ENCODE measurements at regions not wholly inside any gene's neighbourhood (a gene's known extent, or its start where the extent isn't known, plus 50 kb on each side); places are given as distances from the start of the nearest gene placed in this dataset.
A peak's percentile ranks its signal among the peaks of the same experiment; 100 is the strongest.
"Not testable (repeated sequence)": the region's sequence is repeated elsewhere in the genome, so short reads cannot be mapped to it uniquely, and the experiment has no call there.

DNA sequence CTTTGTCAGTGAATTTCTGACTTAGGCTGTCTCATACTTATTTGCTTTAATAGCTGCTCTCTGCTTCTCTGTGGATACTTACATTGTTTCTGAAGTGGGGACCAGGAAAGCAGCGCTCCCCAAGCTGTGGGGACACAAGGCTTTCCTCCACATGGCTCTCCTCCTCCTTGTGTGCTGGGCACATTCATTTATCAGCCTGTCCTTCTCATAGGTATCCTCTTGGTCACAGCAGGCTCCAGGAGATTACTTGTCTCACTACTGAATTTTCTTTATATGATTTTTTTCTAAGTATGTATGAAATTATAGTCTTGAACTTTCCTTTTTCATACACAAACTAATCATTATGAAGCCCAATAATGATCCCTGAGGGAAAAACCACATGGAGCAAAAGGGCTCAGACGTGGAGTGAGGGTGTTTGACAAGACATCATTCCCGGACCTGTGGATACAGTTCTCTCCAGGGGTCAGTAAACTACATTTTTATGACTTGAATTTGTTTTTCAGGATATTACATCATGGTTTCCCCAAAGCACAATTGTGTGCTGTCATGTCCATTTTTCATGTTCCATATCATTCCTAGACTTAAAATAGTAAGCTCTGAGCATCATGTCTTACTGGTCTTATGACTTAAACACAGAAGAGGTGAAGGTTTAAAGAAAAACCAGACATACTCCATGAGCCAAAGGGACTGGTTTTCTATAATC is 234.5 kb downstream of the PCSK1 start:
- DNase-seq: peak; percentile 68

DNA sequence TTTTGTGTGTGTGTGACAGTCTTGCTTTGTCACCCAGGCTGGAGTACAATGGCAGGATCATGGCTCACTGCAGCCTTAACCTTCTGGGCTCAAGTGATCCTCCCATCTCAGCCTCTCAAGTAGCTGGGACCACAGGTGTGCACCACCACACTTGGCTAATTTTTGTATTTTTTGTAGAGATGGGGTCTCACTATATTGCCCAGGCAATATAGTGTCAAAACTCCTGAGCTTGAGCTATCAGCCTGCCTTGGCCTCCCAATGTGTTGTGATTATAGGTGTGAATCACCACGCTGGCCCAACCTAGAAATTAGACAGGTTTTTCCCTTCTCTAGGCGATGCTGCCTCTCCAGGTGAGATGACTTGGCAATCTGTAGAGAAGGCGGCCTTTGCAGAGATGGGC is 235.3 kb downstream of the PCSK1 start:
- DNase-seq: not testable (repeated sequence)

DNA sequence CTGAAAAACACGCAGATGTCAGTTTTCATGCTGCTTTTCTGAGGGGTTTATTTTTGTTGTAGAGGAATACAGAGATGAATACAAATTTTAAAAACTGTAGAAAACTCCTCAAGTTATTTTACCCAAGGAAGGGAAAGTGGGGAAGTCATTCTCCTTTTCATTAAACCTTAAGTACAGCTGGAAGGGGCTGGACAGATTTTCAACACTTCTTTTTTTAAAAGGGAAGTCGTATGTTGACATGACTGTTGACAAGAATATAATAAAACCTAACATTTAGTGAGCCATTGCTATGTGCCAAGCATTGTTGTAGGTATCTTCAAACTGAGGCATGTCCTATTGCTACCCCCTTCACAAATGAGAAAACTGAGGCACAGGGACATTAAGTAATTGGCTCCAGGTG is 235.7 kb upstream of the ELL2 start:
- no peak for DNase-seq

DNA sequence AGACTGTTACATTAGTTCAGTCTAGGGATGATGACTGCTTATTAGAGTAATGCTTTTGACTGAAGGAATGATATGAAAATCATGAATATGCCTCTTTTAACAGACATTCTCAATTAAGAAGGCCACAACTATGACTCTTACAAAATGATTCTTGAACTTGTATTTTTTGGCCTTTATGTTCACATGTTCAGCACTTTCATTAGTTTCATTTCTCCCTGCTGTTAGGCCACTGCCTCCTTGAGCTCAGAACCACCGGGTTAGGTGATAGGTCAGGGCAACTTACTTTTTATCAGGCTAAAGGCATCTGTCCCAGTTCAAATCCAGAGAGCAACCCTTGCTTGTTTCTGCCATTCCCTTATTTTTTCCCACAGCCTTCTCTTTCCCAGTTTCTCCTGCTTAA is 235.2 kb upstream of the ELL2 start:
- DNase-seq: no peak

DNA sequence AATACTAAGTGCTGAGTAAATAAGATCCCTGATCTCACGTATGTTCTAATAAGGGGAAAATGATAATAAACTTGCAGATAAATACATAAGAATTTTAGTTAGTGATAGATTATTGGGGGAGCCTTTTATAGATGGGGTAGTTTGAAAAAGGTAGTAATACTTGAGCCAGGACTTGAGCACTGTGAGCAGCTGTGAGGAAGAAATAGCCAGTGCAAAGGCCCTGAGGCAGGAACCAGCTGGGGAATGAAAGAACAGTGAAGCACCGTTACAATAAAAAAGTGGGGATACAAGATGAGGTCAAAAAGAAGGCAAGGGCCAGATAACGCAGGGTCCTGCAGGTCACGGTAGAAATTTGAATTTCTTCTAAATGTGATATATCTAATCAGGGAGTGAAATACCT is 234.8 kb upstream of the ELL2 start:
- no peak for DNase-seq

DNA sequence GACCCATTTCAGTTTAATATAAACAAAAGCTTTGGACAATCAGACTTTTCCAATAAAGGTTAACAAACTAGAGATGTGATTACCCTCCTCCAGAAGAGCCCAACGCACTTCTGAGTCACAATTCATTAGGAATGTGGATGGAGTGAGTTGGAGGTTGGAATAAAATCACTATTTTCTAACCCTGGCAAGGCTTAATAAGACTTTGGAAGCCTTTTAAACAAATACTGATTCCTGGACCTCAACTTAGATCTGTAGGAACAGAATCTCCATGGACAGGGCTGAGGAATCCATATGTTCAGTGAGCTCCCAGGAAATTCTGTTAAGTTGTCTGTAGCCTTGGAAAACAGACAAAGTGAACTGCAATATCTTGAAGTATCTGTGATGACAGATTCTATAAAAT is 233.5 kb upstream of the ELL2 start:
- peak; percentile 51 for DNase-seq

DNA sequence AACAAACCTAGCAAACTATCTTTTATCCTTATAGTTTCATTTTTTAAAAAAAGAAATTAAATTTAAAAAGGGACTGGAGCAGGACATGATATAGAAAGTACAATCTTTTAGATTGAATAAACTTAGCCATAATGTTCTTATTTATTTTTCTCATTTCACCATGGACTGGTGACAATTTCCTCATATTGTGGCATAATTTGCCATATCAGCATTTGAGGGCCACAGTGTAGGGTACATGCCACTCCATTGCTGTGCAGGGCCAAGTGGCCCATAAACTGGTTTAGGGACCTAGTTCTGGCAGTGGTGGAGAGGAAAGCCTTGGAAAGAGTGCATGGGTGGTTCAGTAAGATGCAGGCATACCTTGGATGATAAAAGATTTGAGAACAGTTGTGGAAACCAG is 232.9 kb upstream of the ELL2 start:
- DNase-seq: no peak

DNA sequence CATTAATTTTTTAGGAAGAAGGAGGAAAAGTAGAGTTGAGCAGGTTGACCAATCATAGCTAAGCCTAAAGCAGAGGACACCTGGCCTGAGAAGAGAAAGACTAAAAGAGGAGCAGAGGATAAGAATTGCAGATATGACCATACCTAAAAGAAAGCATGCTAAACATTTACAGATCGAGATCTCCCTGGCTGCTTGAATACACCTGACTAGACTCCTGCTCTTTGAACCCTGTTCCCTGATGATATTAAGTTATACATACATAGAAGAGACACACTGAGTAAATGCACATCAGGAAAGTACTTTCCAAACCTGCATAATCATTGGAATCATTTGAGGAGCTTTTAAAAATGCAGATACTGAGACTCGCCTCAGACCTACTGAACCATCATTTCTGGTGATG is 232.3 kb upstream of the ELL2 start:
- DNase-seq: no peak

DNA sequence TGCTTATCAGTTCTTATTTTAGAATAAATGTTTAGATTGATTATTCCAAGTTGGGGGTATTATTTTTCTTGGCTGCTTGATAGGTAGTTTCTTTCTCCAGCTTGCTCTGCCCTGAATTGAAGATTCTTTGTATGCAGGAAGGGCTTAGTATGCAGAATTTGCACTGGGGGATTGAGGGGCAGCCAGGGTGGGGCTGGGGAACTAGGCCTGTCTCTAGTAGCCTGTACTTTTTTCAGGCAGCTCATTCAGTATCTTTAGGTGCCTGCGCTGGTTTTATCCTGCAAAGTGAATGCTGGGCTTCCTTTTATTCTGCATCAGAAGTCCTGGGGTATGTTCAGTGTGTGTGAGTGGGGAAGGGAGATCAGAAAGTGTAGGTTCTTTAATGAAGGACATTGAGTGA is 228.3 kb upstream of the ELL2 start:
- DNase-seq: no peak

DNA sequence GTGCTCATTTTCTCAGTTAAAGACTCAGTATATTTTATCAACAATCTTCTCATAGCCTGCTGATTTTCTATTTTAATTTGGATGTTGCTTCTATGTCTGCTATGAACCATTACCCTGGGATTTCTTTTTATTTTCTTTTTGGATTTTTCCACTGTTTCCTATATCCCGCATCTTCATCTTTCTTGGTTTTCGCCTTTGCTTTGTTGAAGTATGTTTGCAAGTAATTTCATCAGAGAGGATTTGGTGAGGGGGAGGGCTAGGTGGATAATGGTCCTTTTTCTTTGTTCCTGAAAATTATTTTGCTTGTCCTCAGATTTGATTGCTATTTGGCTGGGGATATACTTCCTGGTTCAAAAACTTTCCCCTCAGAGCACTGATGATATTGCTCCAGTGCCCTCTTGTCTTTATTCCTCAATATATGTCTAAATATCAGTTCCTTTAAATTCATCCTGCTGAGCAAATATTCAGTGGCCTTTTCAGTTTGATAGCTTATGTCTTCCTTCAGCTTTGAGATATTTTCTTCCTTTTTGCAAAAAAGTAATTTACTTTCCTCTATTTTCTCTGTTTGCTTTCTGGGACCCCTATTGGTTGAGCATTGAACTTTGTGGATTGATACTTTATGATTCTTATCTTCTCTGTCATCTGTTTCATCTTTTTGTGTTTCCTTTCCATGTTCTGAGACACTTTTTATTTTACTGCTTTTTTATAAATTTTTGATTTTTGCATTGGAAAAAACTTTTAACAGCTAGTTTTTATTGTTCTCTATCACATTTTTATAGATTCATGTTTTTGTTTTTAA is 227.6 kb upstream of the ELL2 start:
- no peak for DNase-seq

DNA sequence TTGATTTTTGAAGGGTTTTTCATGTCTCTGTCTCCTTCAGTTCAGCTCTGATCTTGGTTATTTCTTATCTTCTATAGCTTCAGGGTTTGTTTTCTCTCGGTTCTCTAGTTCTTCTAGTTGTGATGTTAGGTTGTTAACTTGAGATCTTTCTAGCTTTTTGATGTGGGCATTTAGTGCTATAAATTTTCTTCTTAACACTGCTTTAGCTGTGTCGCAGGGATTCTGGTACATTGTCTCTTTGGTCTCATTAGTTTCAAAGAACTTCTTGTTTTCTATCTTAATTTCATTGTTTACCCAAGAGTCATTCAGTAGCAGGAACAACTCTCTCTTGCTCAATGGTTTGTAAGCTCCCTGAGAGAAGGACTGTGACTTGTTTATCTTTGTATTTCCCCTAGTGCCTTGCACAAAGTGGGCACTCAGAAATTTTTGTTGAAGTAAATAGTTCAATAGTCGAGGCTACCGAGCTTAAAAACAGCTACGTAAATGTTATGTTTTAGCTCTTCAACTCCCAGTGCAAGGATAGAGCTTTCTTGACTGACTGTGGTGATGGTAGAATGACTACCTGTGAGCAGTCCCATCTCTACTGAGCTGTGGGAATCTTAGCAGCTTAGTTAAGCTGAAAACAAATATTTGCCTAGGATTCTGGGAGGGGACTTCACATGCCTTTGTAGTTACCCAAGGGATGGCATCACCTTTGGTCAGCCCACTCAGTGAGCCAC is 225.8 kb upstream of the ELL2 start:
- DNase-seq: no peak

DNA sequence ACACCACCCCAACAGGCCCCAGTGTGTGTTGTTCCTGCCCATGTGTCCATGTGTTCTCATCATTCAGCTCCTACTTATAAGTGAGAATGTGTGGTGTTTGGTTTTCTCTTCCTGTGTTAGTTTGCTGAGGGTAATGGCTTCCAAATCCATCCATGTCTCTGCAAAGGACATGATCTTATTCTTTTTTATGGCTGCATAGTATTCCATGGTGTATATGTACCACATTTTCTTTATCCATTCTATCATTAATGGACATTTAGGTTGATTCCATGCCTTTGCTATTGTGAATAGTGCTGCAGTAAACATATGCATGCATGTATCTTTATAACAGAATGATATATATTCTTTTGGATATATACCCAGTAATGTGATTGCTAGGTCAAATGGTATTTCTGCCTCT is 222.9 kb upstream of the ELL2 start:
- not testable (repeated sequence) for DNase-seq

DNA sequence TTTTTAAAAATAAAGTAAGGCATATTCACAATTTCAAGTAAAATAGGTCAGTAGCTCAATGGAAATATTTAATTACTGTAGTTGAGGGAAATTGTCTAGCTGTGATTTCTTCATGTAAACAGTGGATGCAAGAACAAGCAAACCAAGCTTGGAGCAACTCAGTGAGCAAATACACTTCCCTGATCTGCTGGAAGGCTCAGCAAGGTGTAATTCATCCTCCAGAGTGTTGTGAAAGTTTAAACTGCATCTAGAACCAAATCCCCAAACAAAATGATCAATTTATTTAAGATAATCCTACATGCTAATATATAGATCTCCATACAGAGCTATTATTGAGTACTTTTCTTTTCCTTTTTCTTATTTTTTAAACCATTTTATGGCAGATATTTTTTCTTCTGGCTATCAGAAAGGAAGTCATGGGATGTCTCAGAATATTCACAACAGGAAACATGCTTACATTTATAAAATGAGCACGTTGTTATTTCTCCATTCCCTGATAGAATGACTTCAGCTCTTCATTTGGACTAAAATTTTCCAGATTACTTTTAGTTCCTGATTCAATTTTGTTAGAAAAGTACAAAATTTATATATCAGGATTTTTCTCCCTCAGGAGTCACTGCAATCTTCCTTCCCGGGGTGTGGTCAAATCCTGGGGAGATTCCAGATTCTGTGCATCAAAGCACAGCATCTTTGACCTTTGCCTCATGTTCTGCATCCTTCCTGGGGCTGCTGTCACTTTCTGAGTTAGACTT is 219.2 kb upstream of the ELL2 start:
- no peak for DNase-seq

DNA sequence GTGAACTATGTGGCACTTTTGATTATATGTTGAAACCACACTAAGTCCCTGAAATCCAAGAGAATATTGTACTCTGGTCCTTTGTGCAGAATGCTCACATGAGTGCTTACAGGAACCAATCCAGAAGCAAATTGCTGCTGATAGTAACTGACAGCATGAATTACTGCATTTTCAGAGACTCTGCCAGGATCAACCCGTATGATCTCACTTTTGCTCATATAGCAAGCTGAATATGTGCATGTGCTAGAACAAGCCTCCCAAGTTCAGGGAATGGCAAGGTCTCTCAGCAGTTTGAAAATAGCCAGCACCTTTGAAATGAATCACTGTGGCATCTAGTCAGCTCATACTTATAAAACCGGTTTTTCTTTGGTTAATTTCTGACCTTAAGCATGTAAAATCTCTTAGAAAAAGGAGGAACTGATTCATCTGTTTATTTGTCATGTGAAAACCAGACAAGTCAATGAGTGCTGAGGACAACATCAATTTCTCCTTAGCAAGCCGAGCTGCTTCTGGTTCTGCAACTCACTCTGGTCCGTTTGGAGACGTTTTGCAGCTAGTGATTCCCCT is 215.7 kb upstream of the ELL2 start:
- peak; percentile 60 for DNase-seq

DNA sequence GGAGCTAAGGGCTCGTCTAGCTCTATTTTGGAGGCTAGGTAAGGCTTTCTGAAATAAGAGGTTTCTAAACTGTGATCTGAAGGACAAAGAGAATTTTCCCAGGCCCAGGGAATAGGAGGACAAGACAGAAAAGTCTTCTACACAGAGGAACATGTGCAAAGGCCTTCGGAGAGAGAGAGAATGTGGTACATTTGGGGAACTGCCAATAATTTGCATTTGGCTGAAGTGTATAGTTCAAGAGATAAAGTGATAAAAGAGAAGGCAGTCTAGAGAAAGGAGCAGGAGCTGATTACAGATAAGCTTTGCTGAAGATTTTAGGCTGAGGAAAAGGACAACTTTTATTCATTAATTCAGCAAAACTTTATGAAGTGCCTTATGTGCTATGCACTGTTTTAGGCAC is 214.4 kb upstream of the ELL2 start:
- DNase-seq: no peak

DNA sequence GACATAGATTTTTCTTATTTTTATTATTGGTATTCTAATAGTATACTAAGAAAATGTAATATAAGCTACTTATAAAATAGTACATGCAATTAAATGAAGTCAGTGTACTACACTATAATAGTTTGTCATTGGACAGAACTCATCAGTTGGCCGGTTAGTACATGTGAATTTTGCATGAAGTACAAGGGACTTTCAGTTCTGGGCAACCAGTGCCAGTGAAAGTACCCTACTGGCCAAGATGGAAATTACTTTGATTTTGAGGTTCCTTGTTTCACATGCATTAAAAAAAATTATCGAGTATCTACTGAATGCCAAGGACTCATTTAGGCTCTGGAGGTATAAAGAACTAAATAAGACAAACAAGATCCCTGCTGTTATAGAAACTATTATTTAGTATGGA is 213.4 kb upstream of the ELL2 start:
- DNase-seq: no peak

DNA sequence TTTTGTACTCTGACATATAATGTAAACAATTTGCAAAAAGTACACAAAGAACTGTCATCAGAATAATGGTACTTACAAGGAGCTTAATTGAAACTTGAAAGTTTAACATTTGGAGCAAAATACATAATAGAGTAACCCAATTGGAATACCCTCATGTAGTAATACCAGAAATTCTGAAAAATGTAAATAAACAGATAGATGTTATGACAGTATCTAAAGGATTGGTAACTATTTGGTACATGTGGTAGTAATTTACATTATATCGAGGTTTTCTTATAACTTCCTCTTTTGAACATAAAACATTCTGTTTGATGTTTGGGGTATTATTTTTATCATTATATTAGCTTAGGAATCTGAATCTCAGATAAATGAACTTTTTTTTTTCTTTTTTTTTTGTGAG is 211.7 kb upstream of the ELL2 start:
- peak; percentile 52 for DNase-seq

DNA sequence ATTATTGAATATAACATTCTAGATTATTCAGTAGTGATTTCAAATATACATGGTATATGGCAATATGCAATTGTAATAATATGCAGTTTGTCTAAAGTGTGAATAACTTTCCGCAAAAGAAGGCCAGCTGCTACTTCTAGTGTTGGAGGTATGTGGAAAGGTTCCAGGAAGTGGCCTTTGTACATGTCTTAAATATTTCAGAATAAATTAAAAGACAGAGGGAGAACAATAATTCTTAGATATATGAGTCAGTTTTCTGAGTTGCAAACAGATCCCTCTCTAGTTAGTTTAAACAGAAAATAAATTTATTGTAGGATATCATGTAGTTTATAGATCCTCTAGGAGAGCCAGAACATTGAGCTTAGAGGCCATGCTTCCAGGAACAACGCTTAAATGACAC is 210.8 kb upstream of the ELL2 start:
- DNase-seq: peak; percentile 89

DNA sequence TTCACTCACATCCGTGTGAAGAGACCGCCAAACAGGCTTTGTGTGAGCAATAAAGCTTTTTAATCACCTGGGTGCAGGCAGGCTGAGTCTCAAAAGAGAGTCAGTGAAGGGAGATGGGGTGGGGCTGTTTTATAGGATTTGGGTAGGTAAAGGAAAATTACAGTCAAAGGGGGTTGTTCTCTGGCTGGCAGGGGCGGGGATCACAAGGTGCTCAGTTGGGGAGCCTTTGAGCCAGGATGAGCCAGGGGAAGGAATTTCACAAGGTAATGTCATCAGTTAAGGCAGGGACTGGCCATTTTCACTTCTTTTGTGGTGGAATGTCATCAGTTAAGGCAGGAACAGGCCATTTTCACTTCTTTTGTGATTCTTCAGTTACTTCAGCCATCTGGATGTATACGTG is 210.3 kb upstream of the ELL2 start:
- not testable (repeated sequence) for DNase-seq

DNA sequence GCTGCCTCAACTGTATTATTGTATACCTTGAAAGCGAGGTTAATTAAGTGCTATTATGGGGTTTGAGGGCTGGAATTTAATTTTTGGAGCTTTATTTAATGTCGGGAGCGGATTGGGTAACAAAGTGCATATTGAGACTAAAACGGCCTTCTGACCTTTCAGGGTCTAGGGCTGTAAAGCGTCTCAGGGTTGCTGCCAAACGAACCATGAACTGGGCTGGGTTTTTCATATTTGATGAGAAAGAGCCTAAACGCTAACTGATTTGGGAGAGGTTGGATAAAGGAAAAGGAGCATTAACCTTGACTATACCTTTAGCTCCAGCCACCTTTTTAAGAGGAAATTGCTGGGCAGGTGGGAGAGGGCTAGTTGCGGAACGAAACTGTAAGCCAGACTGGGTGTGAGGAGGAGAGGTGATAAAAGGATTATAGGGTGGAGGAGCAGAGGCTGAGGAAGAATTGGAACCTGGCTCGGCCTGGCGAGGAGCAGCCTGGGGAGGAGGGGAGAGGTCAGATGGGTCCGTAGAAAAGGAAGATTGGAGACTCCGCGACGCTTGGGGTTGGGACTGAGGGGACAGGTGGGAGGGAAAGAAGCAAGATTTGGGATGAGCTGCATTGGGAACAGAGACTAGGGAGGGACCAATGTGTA is 209.0 kb upstream of the ELL2 start:
- not testable (repeated sequence) for DNase-seq

DNA sequence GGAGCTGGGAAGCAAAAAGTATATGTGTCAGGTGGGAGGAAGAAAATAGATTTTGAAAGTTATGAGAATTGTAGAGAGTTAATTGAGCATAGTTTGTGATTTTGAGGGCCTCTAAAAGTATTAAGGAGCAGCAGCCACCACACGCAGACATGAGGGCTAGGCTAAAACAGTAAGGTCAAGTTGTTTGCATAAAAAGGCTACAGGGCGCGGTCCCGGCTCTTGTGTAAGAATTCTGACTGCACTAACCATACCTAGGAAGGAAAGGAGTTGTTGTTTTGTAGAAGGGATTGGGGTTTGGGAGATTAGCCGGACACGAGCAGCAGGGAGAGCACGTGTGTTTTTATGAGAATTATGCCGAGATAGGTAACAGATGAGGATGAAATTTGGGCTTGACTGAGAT is 207.2 kb upstream of the ELL2 start:
- not testable (repeated sequence) for DNase-seq

DNA sequence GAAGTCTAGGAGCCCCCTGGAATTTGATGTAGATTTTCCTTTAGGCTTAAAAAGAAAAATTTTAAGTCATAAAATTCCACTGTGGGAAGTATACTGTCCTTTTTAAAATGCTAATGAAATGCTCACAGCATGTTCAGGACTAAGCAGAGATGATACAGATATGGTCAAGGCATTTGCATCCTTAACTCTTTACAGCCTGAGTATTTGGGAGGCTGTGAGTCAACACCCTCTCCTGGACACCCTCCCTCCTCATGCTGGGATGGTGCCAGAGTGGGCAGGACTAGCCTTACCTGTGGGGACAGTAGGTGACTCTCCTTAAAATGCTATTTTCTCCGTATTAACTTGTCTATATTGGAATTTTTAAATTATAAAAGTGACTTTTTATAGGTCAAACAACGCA is 197.4 kb upstream of the ELL2 start:
- no peak for DNase-seq

Data from fibroblast of skin of back (primary cell).